Endothelial cell of umbilical vein (primary cell): ENCODE measurements at regions not wholly inside any gene's neighbourhood (a gene's known extent, or its start where the extent isn't known, plus 50 kb on each side); places are given as distances from the start of the nearest gene placed in this dataset.

Experiments used
- BruUV-seq: library from RNA; stranded (reverse); fragments of 400-500 nt; replicated peaks from 2 replicates; lab custom pipeline; 2021; lab: Mats Ljungman, UMichigan
- CTCF ChIA-PET: fragments of 300-600, 350-600 bp; sonication (Branson Sonifier 250); formaldehyde crosslinking; loops from one replicate; lab custom pipeline; 2021; ENCODE audit warnings: antibody characterized with exemption, inconsistent platforms; lab: Charles Lee
- POLR2A ChIA-PET: fragments of 300-600, 350-600 bp; sonication (Branson Sonifier 250); formaldehyde crosslinking; loops from one replicate; lab custom pipeline; 2021; ENCODE audit warnings: antibody characterized with exemption, inconsistent platforms; lab: Charles Lee
- DNase-seq: peaks from one replicate; pipeline ENCODE4 v3.0.0-alpha.2; 2011; ENCODE audit warnings: low read depth, low spot score
- FAIRE-seq: peaks from 2 replicates; lab custom pipeline; 2011; peaks lifted over from hg19 to GRCh38; lab: Jason Lieb, UNC
- H2AFZ ChIP-seq: 2 replicates; pipeline ENCODE4 v1.6.0; 2012; ENCODE audit warnings: low read depth, low read length, control low read depth, inconsistent platforms
- H3K27ac ChIP-seq: 2 replicates; pipeline ENCODE4 v1.5.1; 2011; ENCODE audit warnings: low read depth, mild to moderate bottlenecking, control low read depth, low read length, moderate library complexity; ENCODE audit not compliant: insufficient read depth
- H3K27me3 ChIP-seq, 2 experiments: 2 replicates each; pipeline versions ENCODE4 v1.6.0 to v1.6.1; 2011; ENCODE audit warnings: low read length in 2 of 2, mixed read lengths in 1 of 2; ENCODE audit not compliant: control insufficient read depth in 2 of 2, insufficient read depth in 2 of 2
- H3K36me3 ChIP-seq, 2 experiments: 2 replicates in 1 of 2; 3 replicates in 1 of 2; pipeline ENCODE4 v1.5.1; 2011; ENCODE audit warnings: low read length in 2 of 2, mild to moderate bottlenecking in 1 of 2, moderate library complexity in 1 of 2; ENCODE audit not compliant: control insufficient read depth in 2 of 2, insufficient read depth in 2 of 2; ENCODE audit errors: extremely low read depth in 1 of 2
- H3K4me1 ChIP-seq: 3 replicates; pipeline ENCODE4 v1.5.1; 2011; ENCODE audit warnings: mild to moderate bottlenecking, low read length; ENCODE audit not compliant: control insufficient read depth, insufficient read depth; ENCODE audit errors: extremely low read depth
- H3K4me2 ChIP-seq: 2 replicates; pipeline ENCODE4 v1.6.1; 2011; ENCODE audit warnings: low read length, control low read depth, mixed read lengths; ENCODE audit not compliant: insufficient read depth
- H3K4me3 ChIP-seq, 3 experiments: fragments of 200-600 bp in 1 of 3; sonication (generic), shearing (Covaris generic) in 1 of 3; replicated peaks in 1 of 3; 2 replicates each; pipeline ENCODE4 v1.5.1; 2011 to 2016; ENCODE audit warnings: control low read depth in 3 of 3, low read length in 3 of 3, mild to moderate bottlenecking in 2 of 3, inconsistent platforms in 1 of 3, low read depth in 1 of 3, moderate library complexity in 1 of 3; ENCODE audit not compliant: insufficient read depth in 1 of 3
- H3K79me2 ChIP-seq: 2 replicates; pipeline ENCODE4 v1.6.0; 2012; ENCODE audit warnings: low read length, inconsistent platforms; ENCODE audit not compliant: control insufficient read depth, insufficient read depth
- H3K9ac ChIP-seq: replicated peaks from 2 replicates; pipeline ENCODE3; 2011; ENCODE audit warnings: low read length, control low read depth; ENCODE audit not compliant: insufficient read depth; ENCODE audit errors: extremely low read depth
- H3K9me1 ChIP-seq: replicated peaks from 3 replicates; pipeline ENCODE4 v1.6.0; 2011; ENCODE audit warnings: mild to moderate bottlenecking, low read length; ENCODE audit not compliant: control insufficient read depth, insufficient read depth; ENCODE audit errors: extremely low read depth
- H3K9me3 ChIP-seq: replicated peaks from 2 replicates; pipeline ENCODE4 v1.5.1; 2012; ENCODE audit warnings: low read length, inconsistent platforms; ENCODE audit not compliant: control insufficient read depth, insufficient read depth
- H4K20me1 ChIP-seq: replicated peaks from 2 replicates; pipeline ENCODE3; 2011; ENCODE audit warnings: mild to moderate bottlenecking, low read length; ENCODE audit not compliant: control insufficient read depth, insufficient read depth; ENCODE audit errors: extremely low read depth
- CTCF ChIP-seq, 2 donors: IDR thresholded peaks; 1 replicate in 1 of 2; 2 replicates in 1 of 2; pipeline ENCODE4 v1.5.1; 2011; ENCODE audit warnings: low read length in 2 of 2, mild to moderate bottlenecking in 2 of 2, moderate library complexity in 2 of 2, control low read depth in 1 of 2, inconsistent platforms in 1 of 2, low read depth in 1 of 2; ENCODE audit not compliant: insufficient read depth in 1 of 2; ENCODE audit errors: extremely low read depth in 1 of 2
- EZH2 ChIP-seq: IDR thresholded peaks from 2 replicates; pipeline ENCODE4 v1.6.1; 2012; ENCODE audit warnings: borderline replicate concordance, low read depth, mild to moderate bottlenecking, moderate library complexity, low read length, inconsistent platforms; ENCODE audit not compliant: severe bottlenecking
- FOS ChIP-seq: IDR thresholded peaks from 2 replicates; pipeline ENCODE4 v1.6.1; 2011; ENCODE audit warnings: mild to moderate bottlenecking, low read length, moderate library complexity, borderline replicate concordance; ENCODE audit not compliant: insufficient read depth
- GATA2 ChIP-seq: IDR thresholded peaks from 2 replicates; pipeline ENCODE4 v1.7.0; 2011; ENCODE audit warnings: low read depth, mild to moderate bottlenecking, moderate library complexity, mixed read lengths, low read length; ENCODE audit not compliant: insufficient read length, insufficient read depth
- JUN ChIP-seq: IDR thresholded peaks from 2 replicates; pipeline ENCODE4 v1.6.1; 2011; ENCODE audit warnings: borderline replicate concordance, low read depth; ENCODE audit not compliant: insufficient read length, insufficient read depth
- MAX ChIP-seq: IDR thresholded peaks from 2 replicates; pipeline ENCODE4 v1.6.1; 2011; ENCODE audit not compliant: insufficient read depth, insufficient read length
- MYC ChIP-seq: IDR thresholded peaks from one replicate; pipeline ENCODE4 v1.6.1; 2011; ENCODE audit warnings: mild to moderate bottlenecking, low read depth, low read length
- POLR2A ChIP-seq: IDR thresholded peaks from 2 replicates; pipeline ENCODE4 v1.6.1; 2012; ENCODE audit warnings: low read depth, mild to moderate bottlenecking, control low read depth, low read length
- POLR2AphosphoS5 ChIP-seq: IDR thresholded peaks from 2 replicates; pipeline ENCODE4 v1.6.1; 2012; ENCODE audit warnings: low read depth, mild to moderate bottlenecking, control low read depth, low read length, moderate library complexity; ENCODE audit not compliant: insufficient read depth
- dilution Hi-C: fragments of 300-500 bp; cut with MboI; formaldehyde crosslinking; loops from one replicate; pipeline ENCODE4 v1.15.0; 2019; ENCODE audit warnings: low sequenced_read_pairs; ENCODE audit not compliant: extremely low pct_ligation_motif_present
- intact Hi-C: fragments of 100-400 bp; cut with micrococcal nuclease; formaldehyde crosslinking; loops from one replicate; pipeline ENCODE4 v1.10.0; 2022

GRCh38 chr3:103991-104390 is 92.6 kb upstream of the CHL1 start:
- H3K27ac ChIP-seq: no peak overlapping the region
- no peaks in the 10 kb centered on the region for H3K27me3 ChIP-seq
- H3K79me2 ChIP-seq: no peaks in the 10 kb centered on the region
- CTCF ChIA-PET: no interaction called here
- FAIRE-seq: no peak
- H3K9ac ChIP-seq: no peak overlapping the region
- H3K4me2 ChIP-seq: no peak overlapping the region
- H2AFZ ChIP-seq: no peak overlapping the region
- no peak for TF ChIP-seq EZH2
- TF ChIP-seq POLR2A: no peak
- TF ChIP-seq GATA2: no peak
- TF ChIP-seq POLR2AphosphoS5: no peak
- no peak for TF ChIP-seq FOS
- TF ChIP-seq MYC: no peak
- no peak for TF ChIP-seq JUN
- TF ChIP-seq MAX: no peak
- H3K36me3 ChIP-seq: no peaks in the 10 kb centered on the region
- peaks cover 3% of the 10 kb centered on the region for H3K9me3 ChIP-seq
- H3K4me3 ChIP-seq: no peak overlapping the region
- DNase-seq: no peak
- no peaks in the 10 kb centered on the region for H4K20me1 ChIP-seq
- BruUV-seq: no TSS peak
- dilution Hi-C loops (no loop called here), intact Hi-C loops (no loop called here)
- H3K4me1 ChIP-seq: no peaks in the 10 kb centered on the region
- POLR2A ChIA-PET: no interaction called here
- H3K9me1 ChIP-seq: no peaks in the 10 kb centered on the region

- Histone ChIP-seq H4K20me1 (no peaks in the 10 kb centered on the region), H3K27me3 (no peaks in the 10 kb centered on the region), H3K4me3 (no peak overlapping the region), H3K36me3 (no peaks in the 10 kb centered on the region), H3K4me1 (no peaks in the 10 kb centered on the region), H2AFZ (no peak overlapping the region), H3K27ac (no peak overlapping the region), H3K9ac (no peak overlapping the region), H3K9me3 (peaks cover 2% of the 10 kb centered on the region), H3K4me2 (no peak overlapping the region), H3K79me2 (no peaks in the 10 kb centered on the region), H3K9me1 (no peaks in the 10 kb centered on the region)
- intact Hi-C loops (no loop called here), dilution Hi-C loops (no loop called here)
- FAIRE-seq (no peak), DNase-seq (no peak)
- POLR2A ChIA-PET: no interaction called here
- BruUV-seq: no TSS peak
- CTCF ChIA-PET: no interaction called here
- TF ChIP-seq CTCF (IDR thresholded peaks at IDR 0.05; ENCODE audit: extremely low read depth in 1 of 2, insufficient read depth in 1 of 2, low read depth in 1 of 2, low read length in 2 of 2): no peak
- no peak for TF ChIP-seq EZH2
- no peak for TF ChIP-seq MAX
- no peak for TF ChIP-seq MYC
- TF ChIP-seq JUN: no peak
- no peak for TF ChIP-seq GATA2
- no peak for TF ChIP-seq POLR2A
- no peak for TF ChIP-seq POLR2AphosphoS5
- TF ChIP-seq FOS: no peak
These were observed 91.0 kb upstream of the CHL1 start for GRCh38 chr3:105585-105984.
